ENCODE measurements at regions not wholly inside any gene's neighbourhood (a gene's known extent, or its start where the extent isn't known, plus 50 kb on each side); places are given as distances from the start of the nearest gene placed in this dataset.
"Not testable (repeated sequence)": the region's sequence is repeated elsewhere in the genome, so short reads cannot be mapped to it uniquely, and the experiment has no call there.

GRCh38 chr11:110347660-110348059 lies 51.2 kb upstream of the RDX start:
- no peak for DNase-seq

- DNase-seq = no peak
Observed at GRCh38 chr11:110349138-110349996, 53.0 kb upstream of the RDX start.

DNA sequence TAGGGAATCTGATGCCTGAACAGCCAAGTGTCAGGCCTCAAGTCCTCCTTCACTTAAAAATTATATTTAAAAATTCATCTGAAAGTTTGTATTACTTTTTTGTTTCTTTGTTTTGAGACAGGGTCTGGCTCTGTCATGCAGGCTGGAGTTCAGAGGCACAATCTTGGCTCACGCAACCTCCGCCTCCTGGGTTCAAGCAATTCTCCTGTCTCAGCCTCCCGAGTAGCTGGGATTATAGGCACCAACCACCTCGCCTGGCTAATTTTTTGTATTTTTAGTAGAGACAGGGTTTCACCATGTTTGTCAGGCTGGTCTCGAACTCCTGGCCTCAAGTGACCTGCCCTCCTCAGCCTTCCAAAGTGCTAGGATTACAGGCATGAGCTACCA lies 53.6 kb upstream of the RDX start:
- not testable (repeated sequence) for DNase-seq

DNA sequence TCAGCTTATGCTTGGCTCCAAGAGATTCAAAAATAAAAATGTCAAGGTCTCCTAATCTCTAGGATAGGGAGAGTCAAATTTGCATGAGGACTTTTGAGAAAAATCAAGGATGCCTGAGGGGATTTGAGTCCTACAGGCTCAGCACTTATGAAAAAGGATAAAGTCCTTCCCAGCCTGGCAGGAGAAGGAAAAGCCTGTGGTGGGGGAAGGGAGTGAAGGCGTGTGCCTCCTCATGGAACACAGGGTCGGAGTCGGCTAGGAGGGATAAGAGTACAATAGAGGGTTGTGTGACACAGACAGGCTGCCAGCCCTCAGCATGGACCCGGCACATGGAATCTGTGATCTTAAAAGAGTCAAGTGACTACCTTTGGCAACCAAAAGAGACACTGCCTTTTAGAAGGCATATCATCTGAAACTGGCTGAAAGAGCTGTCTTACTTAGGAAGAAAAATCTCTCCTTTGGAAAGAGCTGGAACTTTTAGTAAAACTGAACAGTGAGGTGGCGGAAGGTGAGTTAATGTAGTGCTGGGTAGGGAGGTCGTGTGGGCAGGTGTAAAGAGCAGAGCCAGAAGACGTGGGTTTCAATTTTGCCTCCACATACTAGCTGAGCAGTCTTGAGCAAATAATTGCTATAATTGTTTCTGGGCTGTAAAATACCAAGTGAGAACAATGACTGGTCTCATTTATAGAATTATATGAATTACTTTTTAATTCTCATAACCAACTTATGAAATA lies 58.8 kb upstream of the RDX start:
- no peak for DNase-seq

DNA sequence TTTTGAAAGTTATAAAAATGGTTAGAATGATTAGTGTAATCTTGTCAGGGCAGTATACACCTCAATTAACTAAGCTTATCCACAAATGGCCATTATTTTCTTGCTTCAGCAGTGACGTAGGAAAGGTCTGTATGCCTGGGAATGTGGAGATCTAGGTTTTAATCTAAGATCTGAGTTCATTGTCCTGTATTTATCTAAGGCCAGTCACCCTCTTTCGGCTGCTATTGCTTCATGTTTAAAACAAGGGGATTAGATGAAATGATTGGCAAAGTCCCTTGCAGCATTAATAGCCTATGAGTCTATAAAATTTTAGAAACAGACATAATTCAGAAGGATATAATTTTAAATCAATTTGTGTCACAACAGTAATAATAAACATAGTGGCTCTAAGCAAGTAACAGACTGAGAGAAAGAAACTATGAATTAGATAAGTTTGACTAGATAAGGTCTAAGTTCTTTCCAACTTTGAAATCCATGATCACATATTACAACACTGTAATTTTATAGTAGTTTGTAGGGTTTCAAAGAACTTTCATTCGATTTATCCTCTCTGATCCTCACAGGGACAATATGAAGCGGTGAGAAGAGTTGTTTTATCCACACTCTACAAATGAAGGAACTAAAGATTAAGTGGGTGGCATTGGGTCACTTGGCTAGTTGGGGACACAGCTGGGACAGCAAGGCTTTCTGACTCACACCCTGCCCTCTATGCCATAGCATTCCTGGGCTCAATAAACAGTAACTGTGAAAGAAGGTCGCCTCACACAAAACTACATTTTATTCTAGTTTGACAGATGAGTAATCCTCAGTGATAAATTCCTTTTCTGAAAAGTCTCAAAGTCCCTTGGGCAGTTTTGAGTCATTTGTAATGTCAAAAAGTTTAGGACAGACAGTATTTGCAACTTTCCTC lies 60.6 kb upstream of the RDX start:
- DNase-seq = no peak

DNA sequence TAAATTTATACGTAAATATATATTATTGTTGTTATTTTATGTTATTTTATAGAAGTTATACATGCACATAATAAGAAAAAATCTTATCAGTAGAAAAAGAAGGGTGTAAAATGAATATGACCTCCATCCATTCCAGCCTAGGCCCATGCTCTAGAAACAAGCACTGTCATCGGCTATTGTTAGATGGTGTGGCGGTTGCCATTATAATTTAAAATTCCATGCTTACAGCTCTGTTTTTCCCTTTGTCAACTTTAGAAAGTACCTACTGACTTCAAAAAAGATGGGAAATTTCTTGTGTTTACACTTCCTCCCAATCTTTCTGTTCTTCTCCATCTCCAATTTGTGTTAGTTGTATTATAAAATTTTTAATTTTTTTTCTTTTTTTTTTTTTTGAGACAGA lies 61.9 kb upstream of the RDX start:
- no peak for DNase-seq

DNA sequence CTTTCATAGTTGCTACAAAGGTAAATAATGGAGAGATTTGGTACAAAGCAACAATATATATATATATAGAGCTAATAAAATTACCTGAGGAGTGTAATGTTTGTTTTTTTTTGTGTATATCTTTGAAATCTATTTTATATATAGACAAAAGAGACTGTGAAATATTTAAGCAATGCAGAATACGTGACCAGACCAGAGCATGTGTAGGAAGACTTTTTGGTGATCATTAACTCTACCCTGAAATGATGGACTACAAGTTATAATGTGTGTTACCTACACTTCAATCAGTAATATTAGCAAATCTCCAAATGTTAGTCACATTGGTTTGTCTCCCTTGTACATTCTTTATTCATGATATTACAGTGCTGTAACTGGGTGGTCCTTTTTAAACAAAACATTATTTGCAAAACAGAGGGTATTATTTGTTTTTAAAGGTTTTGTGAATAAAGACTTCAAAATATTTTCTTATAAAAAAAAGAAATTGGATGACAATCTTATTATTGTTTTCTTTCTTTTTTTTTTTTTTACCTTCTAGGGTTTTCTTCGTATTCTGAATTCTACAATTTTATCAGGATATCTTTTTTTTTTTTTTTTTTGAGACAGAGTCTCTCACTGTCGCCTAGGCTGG lies 64.5 kb upstream of the RDX start:
- not testable (repeated sequence) for DNase-seq

- DNase-seq = peak; percentile 41
Observed at GRCh38 chr11:110362971-110363509, 66.6 kb upstream of the RDX start.

GRCh38 chr11:110366291-110366690 lies 63.5 kb upstream of the FDX1 start:
- peak; percentile 62 for DNase-seq

- DNase-seq = no peak
Observed at GRCh38 chr11:110367571-110367970, 62.2 kb upstream of the FDX1 start.

GRCh38 chr11:110371084-110371483 lies 58.7 kb upstream of the FDX1 start:
- no peak for DNase-seq

DNA sequence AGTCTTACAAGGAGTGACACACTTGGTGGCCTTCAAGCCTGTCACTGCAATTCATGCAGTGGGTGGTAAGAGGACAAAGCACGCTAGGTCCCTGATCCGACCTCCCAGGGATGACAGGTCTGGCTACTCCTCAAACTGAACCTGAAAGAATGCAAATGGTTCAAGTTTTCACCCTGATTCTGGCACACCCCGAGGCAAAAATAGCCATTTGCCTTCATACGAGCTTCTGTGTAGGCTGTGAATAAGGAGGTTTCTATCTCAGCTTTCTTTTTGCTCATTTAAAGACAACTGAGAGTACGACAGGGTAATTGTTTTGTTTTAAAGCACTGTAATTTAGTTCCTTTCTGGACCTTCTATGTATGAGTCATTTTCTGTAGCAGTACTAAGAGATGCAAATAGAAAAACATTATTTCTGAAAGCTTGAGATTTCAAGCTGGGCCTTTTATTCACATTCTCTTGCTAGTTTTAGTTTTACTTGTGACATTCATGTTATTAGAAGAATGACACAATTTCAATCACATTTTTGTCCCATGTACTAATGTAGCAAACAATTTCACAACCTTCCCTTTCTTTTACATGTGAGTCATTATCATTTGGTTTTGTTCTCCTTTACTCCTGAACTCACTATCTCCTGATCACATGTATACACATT lies 56.6 kb upstream of the FDX1 start:
- no peak for DNase-seq

DNA sequence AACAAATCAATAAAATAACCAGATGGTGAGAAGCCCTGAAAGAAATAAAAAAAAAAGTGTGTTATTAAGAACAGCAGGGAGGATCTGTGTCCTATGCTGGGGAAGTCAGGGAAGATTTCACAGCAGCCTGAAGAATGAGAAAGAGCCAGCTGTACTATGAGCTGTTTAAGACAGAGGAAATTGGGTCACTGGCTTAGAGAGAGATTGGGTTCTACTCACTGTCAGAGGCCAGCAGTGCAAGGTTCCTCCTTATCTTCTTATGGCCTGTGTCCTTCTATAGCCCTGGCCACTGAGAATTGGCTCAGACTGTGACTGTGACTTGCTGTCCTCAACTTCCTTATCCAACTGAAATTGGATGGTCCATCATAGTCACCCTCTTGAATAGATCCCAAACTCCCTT lies 54.8 kb upstream of the FDX1 start:
- no peak for DNase-seq

- DNase-seq = no peak
Observed at GRCh38 chr11:110375351-110375750, 54.4 kb upstream of the FDX1 start.

DNA sequence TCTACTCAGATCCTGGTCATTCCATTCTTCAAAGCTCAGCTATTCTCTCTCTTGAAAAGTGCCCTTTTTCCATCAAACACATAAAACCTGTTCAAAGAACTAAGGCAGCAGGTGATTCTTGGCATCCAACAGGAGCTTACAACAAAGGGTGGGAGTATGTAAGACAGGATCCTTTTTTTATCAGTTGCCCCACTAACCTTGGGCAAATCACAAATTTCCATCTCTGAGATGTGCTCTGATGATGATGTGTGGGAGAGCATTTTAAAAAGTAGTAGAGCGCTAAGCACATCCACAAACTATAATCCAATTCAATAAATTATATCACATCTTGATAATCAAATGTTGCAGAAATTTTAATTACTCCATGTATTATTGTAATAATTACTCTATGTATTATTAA lies 53.7 kb upstream of the FDX1 start:
- DNase-seq = no peak

GRCh38 chr11:110376711-110377324 lies 52.9 kb upstream of the FDX1 start:
- peak; percentile 94 for DNase-seq

DNA sequence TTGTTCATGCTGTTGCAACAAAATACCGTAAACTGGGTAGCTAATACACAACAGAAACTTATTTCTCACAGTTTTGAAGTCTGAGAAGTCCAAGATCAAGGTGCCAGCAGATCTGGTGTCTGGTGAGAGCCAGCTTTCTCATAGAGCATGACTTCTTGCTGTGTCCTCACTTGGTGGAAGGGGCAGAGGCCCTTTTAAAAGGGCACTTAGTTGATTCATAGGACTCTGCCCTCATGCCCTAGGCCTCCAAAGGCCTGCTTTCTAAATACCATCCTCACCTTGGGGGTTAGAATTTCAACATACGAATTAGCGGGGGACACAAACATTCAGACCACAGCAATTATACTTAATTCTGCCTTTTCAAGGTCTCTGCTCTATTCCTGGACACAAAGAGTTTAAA lies 52.3 kb upstream of the FDX1 start:
- DNase-seq = no peak

DNA sequence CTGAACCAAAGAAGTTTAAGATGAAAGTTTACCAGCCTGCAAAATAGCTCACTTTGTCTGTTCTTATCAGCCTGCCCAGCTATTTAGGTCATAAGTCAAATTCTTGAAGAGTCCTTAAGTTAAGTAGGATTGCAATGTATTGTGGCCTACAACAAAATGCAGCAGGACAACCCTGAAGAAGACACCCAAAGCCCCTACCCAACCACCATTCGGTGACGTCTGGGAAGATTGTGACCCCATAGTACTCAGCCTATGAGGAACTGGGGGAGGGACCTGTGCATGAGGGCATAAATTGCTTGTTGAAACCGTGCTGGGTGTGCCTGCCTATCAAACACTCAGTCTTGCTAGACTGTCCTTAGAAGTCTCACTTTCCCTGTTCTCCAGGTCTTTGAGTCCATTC lies 50.5 kb upstream of the FDX1 start:
- DNase-seq = no peak

GRCh38 chr11:110379936-110380335 lies 49.8 kb upstream of the FDX1 start:
- no peak for DNase-seq
